Mucosa of descending colon (tissue), 3 donors: ENCODE measurements at regions not wholly inside any gene's neighbourhood (a gene's known extent, or its start where the extent isn't known, plus 50 kb on each side); places are given as distances from the start of the nearest gene placed in this dataset.

Experiments
- ATAC-seq: fragments of 200-7000 bp; cut with Tn5 transposase; one replicate; pipeline ENCODE4 v1.9.1; 2020; ENCODE audit warnings: mild to moderate bottlenecking, moderate library complexity
- DNase-seq, 3 donors: peaks; one replicate each; pipeline ENCODE4 v3.0.0-alpha.2; 2020
- H3K36me3 ChIP-seq: fragments of 200-600 bp; one replicate; pipeline ENCODE4 v1.8.0; 2021; ENCODE audit warnings: low read depth, mild to moderate bottlenecking
- H3K4me1 ChIP-seq: fragments of 200-600 bp; one replicate; pipeline ENCODE4 v1.8.0; 2021; ENCODE audit warnings: low read depth, mild to moderate bottlenecking
- H3K4me3 ChIP-seq: fragments of 200-600 bp; one replicate; pipeline ENCODE4 v1.8.0; 2021; ENCODE audit warnings: mild to moderate bottlenecking
- H3K9me3 ChIP-seq: fragments of 200-600 bp; one replicate; pipeline ENCODE4 v1.8.0; 2021; ENCODE audit warnings: mild to moderate bottlenecking
- intact Hi-C, 2 donors: fragments of 100-400 bp; cut with DNase I in 1 of 2; cut with micrococcal nuclease in 1 of 2; formaldehyde crosslinking; loops; one replicate each; pipeline versions ENCODE4 v1.11.0 to v1.11.1; 2022; cut with DNase I, micrococcal nuclease
- TF ChIP-seq, protein P1 (sequence below): fragments of 200-600 bp; IDR thresholded peaks from one replicate; pipeline ENCODE4 v1.8.0; 2022; ENCODE audit warnings: antibody characterized with exemption, mild to moderate bottlenecking
- donor health status: DM: no; HTN: no; CAD: no; lungs with moderate emphysema.
- donor health status: DM: no; HTN: no; CAD: no.
- donor health status: DM: no; HTN: yes; CAD: no.

DNA sequence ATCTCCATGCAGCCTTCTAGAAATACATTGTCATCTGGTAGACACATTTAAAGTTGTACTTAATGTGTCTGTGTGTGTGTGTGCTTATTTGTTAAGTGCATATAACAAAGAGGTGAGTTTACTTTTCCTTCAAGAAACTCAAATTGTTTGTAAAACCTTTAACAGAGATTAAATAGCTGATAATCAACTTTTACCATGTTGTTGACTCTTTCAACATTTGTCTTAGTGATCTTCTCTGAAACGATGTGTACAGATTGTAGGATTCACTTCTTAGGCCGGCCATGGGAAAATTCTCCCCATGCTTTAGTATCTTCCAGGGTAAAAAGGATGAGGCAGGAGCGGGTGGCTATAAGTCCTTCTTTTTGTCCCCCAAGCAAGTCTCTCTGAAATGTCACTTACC is 292.9 kb upstream of the MAF start:
- intact Hi-C loops, result no loop called here
- H3K36me3 ChIP-seq, result no peaks in the 10 kb centered on the region
- TF ChIP-seq, protein P1, sequence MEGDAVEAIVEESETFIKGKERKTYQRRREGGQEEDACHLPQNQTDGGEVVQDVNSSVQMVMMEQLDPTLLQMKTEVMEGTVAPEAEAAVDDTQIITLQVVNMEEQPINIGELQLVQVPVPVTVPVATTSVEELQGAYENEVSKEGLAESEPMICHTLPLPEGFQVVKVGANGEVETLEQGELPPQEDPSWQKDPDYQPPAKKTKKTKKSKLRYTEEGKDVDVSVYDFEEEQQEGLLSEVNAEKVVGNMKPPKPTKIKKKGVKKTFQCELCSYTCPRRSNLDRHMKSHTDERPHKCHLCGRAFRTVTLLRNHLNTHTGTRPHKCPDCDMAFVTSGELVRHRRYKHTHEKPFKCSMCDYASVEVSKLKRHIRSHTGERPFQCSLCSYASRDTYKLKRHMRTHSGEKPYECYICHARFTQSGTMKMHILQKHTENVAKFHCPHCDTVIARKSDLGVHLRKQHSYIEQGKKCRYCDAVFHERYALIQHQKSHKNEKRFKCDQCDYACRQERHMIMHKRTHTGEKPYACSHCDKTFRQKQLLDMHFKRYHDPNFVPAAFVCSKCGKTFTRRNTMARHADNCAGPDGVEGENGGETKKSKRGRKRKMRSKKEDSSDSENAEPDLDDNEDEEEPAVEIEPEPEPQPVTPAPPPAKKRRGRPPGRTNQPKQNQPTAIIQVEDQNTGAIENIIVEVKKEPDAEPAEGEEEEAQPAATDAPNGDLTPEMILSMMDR, result no peak
- H3K9me3 ChIP-seq, result no peaks in the 10 kb centered on the region
- peaks cover 3% of the 10 kb centered on the region for H3K4me1 ChIP-seq
- ATAC-seq, result no peak
- no peak overlapping the region for H3K4me3 ChIP-seq
- no peak for DNase-seq

DNA sequence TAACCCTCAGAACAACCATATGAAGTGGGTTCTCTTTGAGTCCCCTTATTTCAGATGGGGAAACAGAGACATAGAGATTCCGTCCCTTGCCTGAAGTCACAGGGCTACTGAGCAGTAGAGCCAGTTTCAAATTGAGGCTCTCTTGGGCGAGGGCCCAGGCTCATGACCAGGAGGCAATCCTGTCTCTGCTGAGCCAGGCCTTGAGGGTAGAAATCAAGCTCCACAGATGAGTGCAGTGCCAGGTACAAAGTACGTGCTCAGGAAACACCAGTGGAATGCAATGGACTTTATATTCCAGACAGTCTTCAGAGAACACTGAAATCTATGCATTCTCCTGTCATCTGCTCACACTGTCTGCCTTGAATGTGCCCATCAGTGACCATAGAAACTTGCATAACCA is 291.7 kb upstream of the MAF start:
- intact Hi-C loops, result no loop called here
- no peak for DNase-seq
- Histone ChIP-seq H3K9me3 (no peaks in the 10 kb centered on the region), H3K36me3 (no peaks in the 10 kb centered on the region), H3K4me3 (no peak overlapping the region), H3K4me1 (no peaks in the 10 kb centered on the region)
- ATAC-seq, result no peak
- TF ChIP-seq, protein P1, result no peak

DNA sequence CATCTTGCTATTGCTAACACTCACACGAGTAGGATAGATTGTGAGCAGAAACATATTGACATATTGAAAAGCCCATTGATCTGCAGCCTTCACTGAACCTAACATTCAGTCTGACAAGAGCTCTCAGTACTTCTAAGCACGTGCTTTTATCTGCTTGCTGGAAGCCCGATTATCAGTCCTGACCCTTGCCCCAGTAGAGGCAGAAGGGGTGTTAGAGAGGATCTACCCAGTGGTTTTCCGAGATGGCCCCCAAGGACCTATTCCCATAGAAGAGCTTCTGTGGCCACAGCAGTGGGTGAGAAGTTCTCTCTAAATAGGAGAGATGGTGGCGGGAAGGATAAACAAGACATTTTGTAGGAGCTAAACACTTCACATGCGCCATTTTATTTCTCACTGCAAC is 290.9 kb upstream of the MAF start:
- Histone ChIP-seq H3K4me1 (no peaks in the 10 kb centered on the region), H3K36me3 (no peaks in the 10 kb centered on the region), H3K9me3 (no peaks in the 10 kb centered on the region), H3K4me3 (no peak overlapping the region)
- intact Hi-C loops, result no loop called here
- ATAC-seq (no peak), DNase-seq (no peak)
- TF ChIP-seq, protein P1, result no peak

DNA sequence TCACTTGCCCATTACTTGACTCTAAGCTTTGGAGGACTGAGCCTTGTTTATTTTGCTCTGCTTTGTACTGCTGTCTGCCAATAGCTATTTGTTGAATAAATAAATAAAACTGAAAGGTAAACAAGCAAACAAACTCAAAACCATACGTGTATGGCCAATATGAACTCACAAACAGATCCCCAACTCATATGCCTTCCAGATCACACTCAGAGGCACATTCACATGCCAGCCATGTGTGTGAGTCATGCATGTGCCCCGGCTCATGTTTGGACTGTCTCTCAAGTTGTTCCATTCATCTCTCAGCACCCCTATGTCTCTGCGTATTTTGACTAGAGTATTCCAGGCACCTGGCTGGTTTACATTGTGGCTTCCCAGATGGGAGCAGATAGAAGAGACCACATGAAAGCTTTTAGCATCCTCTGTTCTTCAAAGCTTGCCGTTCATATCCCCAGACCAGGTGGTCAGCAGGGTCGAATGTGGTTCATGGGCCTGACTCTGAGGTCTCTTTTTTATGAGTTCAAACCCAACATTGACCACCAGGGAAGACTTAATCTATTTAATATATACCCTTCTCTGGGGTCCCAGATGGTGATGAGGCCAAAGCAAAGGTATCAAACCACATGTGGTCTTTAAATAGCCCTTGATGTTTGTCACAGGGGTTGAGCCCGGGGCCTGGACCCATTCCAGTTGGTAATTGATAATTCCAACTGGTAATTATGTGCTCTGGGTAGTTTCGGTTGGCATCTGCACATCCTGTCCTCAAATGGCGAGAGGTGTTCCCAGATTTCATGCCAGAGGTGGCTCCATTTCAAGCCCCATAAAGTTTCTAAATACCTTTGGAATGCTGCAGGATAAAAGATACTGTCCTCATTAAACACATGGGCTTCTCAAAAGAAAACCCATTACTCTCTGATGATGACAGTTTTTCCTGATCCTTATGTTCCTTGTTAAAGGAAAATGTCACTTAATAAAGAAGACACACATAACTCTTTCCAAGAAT is 287.3 kb upstream of the MAF start:
- TF ChIP-seq, protein P1, result no peak
- H3K9me3 ChIP-seq, result no peaks in the 10 kb centered on the region
- no peak for ATAC-seq

DNA sequence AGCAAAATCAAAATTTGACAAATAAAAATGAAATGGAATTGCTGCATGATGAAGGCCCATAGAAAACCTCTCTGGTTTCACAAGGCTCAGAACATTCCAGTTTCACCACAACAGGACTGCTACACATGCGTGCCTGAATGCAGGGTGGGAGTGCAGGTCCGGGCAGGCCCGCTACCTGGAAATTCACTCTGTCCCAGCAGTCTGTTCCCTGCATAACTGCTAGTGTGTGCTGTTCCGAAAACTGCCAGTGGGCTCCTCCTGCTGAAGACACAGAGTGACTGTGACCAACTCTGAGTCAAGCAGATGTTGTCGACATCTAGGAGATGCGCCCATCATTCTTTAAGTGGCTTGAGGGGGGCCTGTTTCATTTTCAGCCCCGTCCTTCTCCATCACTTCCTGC is 284.8 kb upstream of the MAF start:
- TF ChIP-seq, protein P1, result no peak
- no peaks in the 10 kb centered on the region for H3K4me1 ChIP-seq
- H3K9me3 ChIP-seq, result no peaks in the 10 kb centered on the region
- no peaks in the 10 kb centered on the region for H3K36me3 ChIP-seq
- H3K4me3 ChIP-seq, result no peak overlapping the region
- intact Hi-C loops, result no loop called here
- DNase-seq (no peak), ATAC-seq (no peak)

More for the DNA sequence above, 287.3 kb upstream of the MAF start:
- H3K4me1 ChIP-seq, result no peaks in the 10 kb centered on the region
- H3K36me3 ChIP-seq, result no peaks in the 10 kb centered on the region
- intact Hi-C loops, result no loop called here
- H3K4me3 ChIP-seq, result no peak overlapping the region
- DNase-seq, result no peak
